Panc1 (cell line): ENCODE measurements at regions not wholly inside any gene's neighbourhood (a gene's known extent, or its start where the extent isn't known, plus 50 kb on each side); places are given as distances from the start of the nearest gene placed in this dataset.

Experiments
- POLR2AphosphoS5 ChIP-seq: IDR thresholded peaks from 2 replicates; pipeline ENCODE4 v1.6.1; 2012; ENCODE audit warnings: mild to moderate bottlenecking, low read depth, low read length, moderate library complexity
- SIN3A ChIP-seq: IDR thresholded peaks from 2 replicates; pipeline ENCODE4 v1.6.1; 2012; ENCODE audit warnings: low read depth, mild to moderate bottlenecking, low read length, moderate library complexity, borderline replicate concordance; ENCODE audit not compliant: insufficient read depth
- TCF7L2 ChIP-seq: IDR thresholded peaks from 2 replicates; pipeline ENCODE4 v1.6.1; 2011; ENCODE audit warnings: mild to moderate bottlenecking, low read depth, low read length, inconsistent platforms
- TF ChIP-seq, protein P1 (sequence below): fragments of 450-650 bp; IDR thresholded peaks from 2 replicates; pipeline ENCODE4 v1.5.1; 2017; ENCODE audit warnings: mild to moderate bottlenecking
- TF ChIP-seq, protein P2 (sequence below), 2 experiments: IDR thresholded peaks; 2 replicates each; pipeline ENCODE4 v1.6.1; 2011 to 2012; ENCODE audit warnings: low read depth in 2 of 2, control low read depth in 1 of 2, low read length in 1 of 2, mild to moderate bottlenecking in 1 of 2, moderate library complexity in 1 of 2; ENCODE audit not compliant: insufficient read depth in 1 of 2

DNA sequence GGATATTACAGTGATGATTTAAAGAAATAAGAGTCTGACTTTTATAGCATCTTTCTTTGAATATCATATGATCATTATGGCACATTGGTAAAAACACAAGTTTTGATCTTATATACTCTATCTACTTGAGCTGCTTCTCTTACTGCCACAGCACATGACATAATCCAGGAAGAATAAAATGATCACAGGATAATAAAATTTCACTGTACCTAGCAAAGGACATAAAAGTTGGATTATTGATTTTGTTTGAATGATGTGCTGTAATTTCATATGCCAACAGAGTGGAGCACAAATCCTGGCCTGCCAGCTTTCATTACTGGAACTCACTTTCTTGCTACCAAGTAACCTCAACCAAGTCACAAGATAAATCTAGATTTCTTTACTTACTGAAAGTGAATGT is 162.1 kb upstream of the NANOGP8 start:
- TF ChIP-seq, protein P1, sequence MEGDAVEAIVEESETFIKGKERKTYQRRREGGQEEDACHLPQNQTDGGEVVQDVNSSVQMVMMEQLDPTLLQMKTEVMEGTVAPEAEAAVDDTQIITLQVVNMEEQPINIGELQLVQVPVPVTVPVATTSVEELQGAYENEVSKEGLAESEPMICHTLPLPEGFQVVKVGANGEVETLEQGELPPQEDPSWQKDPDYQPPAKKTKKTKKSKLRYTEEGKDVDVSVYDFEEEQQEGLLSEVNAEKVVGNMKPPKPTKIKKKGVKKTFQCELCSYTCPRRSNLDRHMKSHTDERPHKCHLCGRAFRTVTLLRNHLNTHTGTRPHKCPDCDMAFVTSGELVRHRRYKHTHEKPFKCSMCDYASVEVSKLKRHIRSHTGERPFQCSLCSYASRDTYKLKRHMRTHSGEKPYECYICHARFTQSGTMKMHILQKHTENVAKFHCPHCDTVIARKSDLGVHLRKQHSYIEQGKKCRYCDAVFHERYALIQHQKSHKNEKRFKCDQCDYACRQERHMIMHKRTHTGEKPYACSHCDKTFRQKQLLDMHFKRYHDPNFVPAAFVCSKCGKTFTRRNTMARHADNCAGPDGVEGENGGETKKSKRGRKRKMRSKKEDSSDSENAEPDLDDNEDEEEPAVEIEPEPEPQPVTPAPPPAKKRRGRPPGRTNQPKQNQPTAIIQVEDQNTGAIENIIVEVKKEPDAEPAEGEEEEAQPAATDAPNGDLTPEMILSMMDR: no peak
- TF ChIP-seq POLR2AphosphoS5: no peak
- TF ChIP-seq SIN3A: no peak
- TF ChIP-seq, protein P2, sequence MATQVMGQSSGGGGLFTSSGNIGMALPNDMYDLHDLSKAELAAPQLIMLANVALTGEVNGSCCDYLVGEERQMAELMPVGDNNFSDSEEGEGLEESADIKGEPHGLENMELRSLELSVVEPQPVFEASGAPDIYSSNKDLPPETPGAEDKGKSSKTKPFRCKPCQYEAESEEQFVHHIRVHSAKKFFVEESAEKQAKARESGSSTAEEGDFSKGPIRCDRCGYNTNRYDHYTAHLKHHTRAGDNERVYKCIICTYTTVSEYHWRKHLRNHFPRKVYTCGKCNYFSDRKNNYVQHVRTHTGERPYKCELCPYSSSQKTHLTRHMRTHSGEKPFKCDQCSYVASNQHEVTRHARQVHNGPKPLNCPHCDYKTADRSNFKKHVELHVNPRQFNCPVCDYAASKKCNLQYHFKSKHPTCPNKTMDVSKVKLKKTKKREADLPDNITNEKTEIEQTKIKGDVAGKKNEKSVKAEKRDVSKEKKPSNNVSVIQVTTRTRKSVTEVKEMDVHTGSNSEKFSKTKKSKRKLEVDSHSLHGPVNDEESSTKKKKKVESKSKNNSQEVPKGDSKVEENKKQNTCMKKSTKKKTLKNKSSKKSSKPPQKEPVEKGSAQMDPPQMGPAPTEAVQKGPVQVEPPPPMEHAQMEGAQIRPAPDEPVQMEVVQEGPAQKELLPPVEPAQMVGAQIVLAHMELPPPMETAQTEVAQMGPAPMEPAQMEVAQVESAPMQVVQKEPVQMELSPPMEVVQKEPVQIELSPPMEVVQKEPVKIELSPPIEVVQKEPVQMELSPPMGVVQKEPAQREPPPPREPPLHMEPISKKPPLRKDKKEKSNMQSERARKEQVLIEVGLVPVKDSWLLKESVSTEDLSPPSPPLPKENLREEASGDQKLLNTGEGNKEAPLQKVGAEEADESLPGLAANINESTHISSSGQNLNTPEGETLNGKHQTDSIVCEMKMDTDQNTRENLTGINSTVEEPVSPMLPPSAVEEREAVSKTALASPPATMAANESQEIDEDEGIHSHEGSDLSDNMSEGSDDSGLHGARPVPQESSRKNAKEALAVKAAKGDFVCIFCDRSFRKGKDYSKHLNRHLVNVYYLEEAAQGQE (IDR thresholded peaks at IDR 0.05; ENCODE audit: insufficient read depth in 1 of 2, low read depth in 2 of 2, low read length in 1 of 2): no peak
- no peak for TF ChIP-seq TCF7L2
